BJ (cell line): ENCODE measurements at regions not wholly inside any gene's neighbourhood (a gene's known extent, or its start where the extent isn't known, plus 50 kb on each side); places are given as distances from the start of the nearest gene placed in this dataset.

ENCODE experiments used
- CTCF ChIA-PET: fragments of 350-600 bp; formaldehyde crosslinking; extraction: SDS; loops from one replicate; lab custom pipeline; 2021; ENCODE audit warnings: antibody characterized with exemption, inconsistent platforms; lab: Yijun Ruan, JAX
- POLR2A ChIA-PET: fragments of 300-600 bp; sonication (Branson Sonifier 250); formaldehyde crosslinking; extraction: SDS; loops from one replicate; lab custom pipeline; 2021; ENCODE audit warnings: antibody characterized with exemption; lab: Charles Lee
- DNase-seq: peaks from one replicate; pipeline ENCODE4 v3.0.0-alpha.2; 2011; ENCODE audit warnings: low read depth
- H3K27me3 ChIP-seq: 2 replicates; pipeline ENCODE4 v1.6.0; 2011; ENCODE audit warnings: low read length; ENCODE audit not compliant: control insufficient read depth, insufficient read depth
- H3K36me3 ChIP-seq: 2 replicates; pipeline ENCODE4 v1.5.1; 2011; ENCODE audit warnings: low read length; ENCODE audit not compliant: control insufficient read depth, insufficient read depth
- H3K4me3 ChIP-seq: 2 replicates; pipeline ENCODE4 v1.5.1; 2011; ENCODE audit warnings: low read depth, mild to moderate bottlenecking, control low read depth, low read length
- CTCF ChIP-seq: IDR thresholded peaks from 2 replicates; pipeline ENCODE4 v1.5.1; 2011; ENCODE audit warnings: low read depth, mild to moderate bottlenecking, control low read depth, inconsistent platforms, low read length, moderate library complexity; ENCODE audit not compliant: insufficient read depth

DNA sequence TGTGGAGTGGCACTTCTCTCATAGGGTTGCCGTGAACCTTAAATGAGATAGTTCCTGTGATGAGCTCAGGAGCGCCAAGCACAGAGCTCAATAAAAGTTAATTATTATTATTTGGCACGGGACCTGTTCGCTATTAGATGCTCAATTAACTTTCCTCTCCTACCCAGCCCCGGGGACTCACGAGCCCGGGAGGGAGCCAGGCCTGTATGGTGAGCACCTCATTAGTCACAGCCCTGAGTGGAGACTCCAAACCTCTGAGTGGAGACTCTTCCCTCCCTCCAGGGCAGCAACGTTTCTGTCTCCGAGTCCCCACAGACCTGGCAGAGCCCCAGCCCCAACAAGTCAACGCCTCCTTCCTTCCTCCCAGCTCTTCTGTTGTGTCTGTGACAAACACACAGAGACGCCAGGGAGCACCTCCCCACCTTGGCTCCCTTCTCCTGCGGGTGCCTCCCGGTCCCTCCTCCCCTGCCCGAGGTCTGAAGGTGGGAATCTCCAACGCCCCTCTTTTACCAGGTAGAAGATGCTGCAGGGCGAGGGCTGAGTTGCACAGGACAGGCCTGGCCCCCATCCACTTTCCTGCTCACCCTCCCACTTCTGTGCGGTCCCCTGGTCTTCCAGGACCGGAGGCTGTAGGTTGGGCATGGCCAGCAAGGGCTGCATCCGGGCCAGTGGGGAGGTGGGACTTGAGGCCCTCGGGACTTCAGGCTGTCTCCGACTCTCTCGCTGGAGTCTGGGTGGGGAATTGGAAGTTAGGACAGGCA lies 52.7 kb upstream of the ODC1 start:
- CTCF ChIA-PET: interaction anchor here (1.4 kb wide), 1 partner anchor 9 kb away, joined by 3 read pairs; no protein-coding TSS in a partner anchor
- Histone ChIP-seq H3K27me3 (no peaks in the 10 kb centered on the region; the same call in none of the 2 replicates), H3K4me3 (no peak overlapping the region), H3K36me3 (no peaks in the 10 kb centered on the region)
- DNase-seq: no peak
- no peak for TF ChIP-seq CTCF
- POLR2A ChIA-PET: no interaction called here

DNA sequence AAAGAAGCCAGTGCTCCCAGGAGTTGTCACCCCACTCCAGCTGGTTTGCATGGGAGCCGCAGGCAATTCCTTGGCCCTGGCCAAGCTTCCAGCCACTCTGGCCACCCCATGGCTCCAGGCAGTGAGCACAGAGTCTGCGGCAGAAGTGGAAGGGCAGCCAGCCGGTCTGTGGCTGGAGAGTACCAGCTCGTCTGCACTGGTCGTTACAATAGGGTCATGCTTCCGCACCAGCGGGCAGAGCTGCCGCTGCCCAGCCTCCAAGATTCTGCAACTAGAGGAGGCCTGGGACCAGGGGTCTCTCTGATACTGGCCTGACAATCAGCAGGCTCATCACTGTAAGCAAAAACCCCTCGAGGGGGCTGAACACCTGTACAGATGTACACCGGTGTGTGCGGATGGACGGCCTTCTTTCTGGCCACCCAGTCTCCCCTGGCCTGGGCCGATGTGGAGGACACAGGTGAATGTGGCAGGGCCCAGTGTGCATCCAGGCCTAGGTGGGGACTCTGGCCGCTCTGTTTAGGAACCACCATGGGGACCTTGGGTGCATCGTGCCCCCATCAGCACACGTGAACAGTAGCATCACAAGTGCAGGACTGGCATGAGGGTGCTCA lies 51.9 kb upstream of the ODC1 start:
- TF ChIP-seq CTCF: no peak
- DNase-seq: no peak
- Histone ChIP-seq H3K27me3 (peaks cover 3% of the 10 kb centered on the region), H3K4me3 (no peak overlapping the region), H3K36me3 (no peaks in the 10 kb centered on the region)
- POLR2A ChIA-PET: no interaction called here
- CTCF ChIA-PET: interaction anchor here (1.4 kb wide), 1 partner anchor 8 kb away, joined by 3 read pairs; no protein-coding TSS in a partner anchor

- H3K27me3 ChIP-seq: peaks cover 3% of the 10 kb centered on the region
- ChIA-PET POLR2A (no interaction called here), CTCF (interaction anchor here (1.7 kb wide), 1 partner anchor 160 kb away, joined by 5 read pairs; no protein-coding TSS in a partner anchor)
- TF ChIP-seq CTCF: no peak
- no peaks in the 10 kb centered on the region for H3K36me3 ChIP-seq
- no peak overlapping the region for H3K4me3 ChIP-seq
- no peak for DNase-seq
Observed at GRCh38 chr2:10499275-10499907, 51.3 kb upstream of the ODC1 start.

- H3K36me3 ChIP-seq: no peaks in the 10 kb centered on the region
- ChIA-PET CTCF (interaction anchor here (1.6 to 1.7 kb wide), 2 partner anchors 16 to 161 kb away, joined by 5 read pairs; no protein-coding TSS in a partner anchor), POLR2A (no interaction called here)
- H3K4me3 ChIP-seq: no peak overlapping the region
- no peak for TF ChIP-seq CTCF
- peaks cover 3% of the 10 kb centered on the region for H3K27me3 ChIP-seq
- no peak for DNase-seq
Observed at GRCh38 chr2:10498525-10499274, 50.6 kb upstream of the ODC1 start.
